Hippocampal formation (tissue), 2 donors: ENCODE measurements at regions not wholly inside any gene's neighbourhood (a gene's known extent, or its start where the extent isn't known, plus 50 kb on each side); places are given as distances from the start of the nearest gene placed in this dataset.
A peak's percentile ranks its signal among the peaks of the same experiment; 100 is the strongest.

Source experiments
- DNase-seq, 2 donors: peaks; one replicate each; lab custom pipeline; 2025; lab: John Stamatoyannopoulos, UW

GRCh38 chr2:6288791-6289190, 576.9 kb downstream of the CMPK2 start:
- DNase-seq = no peak

- DNase-seq = no peak
These were observed 575.3 kb downstream of the CMPK2 start for GRCh38 chr2:6290217-6291015.

DNA sequence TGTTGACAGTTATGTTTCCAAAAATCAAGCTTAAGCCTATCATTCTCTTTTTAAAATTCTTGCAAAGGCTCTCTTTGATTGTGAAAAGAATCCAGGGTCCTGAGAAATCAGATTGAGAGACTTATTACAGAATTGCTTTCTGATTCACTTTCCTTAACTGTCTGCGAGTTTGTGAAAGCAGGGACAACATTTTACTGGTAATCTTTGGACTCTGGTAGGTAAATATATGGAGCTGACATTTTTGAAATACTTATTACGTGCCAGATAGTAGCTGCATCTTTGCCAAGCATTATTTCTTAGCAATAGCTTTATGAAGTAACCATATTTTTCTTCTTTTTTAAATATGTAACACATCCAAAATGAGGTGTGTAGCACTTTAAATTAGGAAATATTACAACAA, 570.9 kb downstream of the CMPK2 start:
- DNase-seq = no peak

DNA sequence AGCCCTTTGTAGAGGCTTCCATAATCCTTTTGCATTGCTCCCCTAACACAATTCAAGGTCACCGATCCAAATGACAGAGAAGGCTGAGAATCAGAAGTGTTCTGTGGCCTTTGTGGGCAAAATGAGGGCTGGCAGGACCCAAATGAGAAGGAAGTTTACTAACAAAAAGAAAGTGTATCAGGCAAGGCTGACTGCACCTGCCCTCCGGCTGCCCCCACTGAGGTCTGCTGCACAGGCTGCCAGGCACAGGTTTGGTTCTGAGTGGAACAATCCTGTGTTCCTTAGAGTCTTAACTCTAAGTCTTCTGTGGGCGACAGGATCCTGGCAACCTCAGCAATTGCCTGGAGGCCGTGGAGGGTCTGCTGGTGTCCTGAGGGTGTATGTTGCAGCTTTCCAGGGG, 568.5 kb downstream of the CMPK2 start:
- DNase-seq = no peak

GRCh38 chr2:6301426-6301825, 564.3 kb downstream of the CMPK2 start:
- DNase-seq = no peak

DNA sequence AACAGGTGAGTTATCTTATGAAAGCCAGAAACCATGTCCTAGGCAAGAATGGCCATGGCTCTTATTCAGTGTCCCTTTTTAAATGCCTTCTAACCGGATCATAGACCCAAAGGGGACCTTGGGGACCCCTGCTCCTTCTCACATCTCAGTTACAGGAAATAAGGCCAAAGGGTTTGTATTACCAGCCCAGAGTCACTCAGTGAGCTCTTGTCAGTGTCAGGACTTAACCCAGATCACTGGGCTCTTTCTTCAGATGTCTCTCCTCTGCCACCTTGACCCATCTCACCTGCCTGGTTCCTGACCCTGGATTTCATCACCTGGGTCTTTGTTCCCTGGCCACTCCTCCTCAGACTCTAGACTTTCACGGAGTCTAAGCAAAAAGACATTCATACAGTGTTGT, 556.7 kb downstream of the CMPK2 start:
- no peak for DNase-seq

GRCh38 chr2:6309415-6310255, 556.1 kb downstream of the CMPK2 start:
- DNase-seq = no peak

DNA sequence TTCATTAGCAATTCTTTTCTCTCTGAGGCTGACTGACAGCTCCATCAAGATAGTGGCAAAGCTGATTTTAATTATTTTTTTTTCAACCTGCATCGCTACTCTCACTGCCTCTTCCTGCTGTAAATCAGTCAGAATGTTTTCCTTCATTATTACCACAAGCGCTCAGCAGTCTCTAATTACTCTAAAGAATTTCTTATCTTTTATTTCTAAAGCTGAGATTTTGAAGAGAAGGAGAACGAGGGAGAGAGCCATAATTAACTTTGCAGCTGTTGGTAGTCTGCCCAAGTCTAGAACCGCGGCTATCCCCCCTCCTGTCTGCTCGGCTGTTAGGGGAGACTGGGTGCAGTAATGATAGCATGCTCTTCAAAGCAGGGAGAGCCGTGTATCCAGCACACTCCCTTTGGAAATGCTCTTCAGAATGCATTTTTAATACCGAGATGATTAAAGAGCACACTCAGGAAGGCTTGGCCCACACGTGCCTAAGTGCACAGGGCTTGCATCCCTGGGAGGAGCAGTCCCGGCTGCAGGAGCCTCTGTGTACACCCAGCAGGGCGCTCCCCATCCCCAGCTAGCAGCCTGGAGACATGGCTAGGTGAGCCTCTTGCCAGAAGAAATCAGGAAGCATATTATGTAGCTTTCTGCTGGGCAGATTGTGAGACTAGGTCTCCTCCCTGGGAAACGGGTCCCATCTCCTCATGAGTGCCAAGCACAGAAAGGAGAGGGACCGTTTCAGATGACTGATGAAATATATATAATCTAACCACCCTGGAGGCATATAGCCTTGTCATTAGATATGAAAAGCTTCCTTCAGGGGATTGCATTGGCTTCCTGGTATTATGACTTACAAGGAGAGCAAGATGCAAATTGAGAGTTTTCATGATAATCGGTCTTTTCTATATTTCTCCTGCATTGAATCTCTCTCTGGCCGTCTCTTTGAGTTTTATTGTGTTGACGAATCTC, 555.2 kb downstream of the CMPK2 start:
- DNase-seq = no peak

- DNase-seq = no peak
These were observed 553.3 kb downstream of the CMPK2 start for GRCh38 chr2:6312367-6312766.

GRCh38 chr2:6314218-6314960, 551.3 kb downstream of the CMPK2 start:
- no peak for DNase-seq

DNA sequence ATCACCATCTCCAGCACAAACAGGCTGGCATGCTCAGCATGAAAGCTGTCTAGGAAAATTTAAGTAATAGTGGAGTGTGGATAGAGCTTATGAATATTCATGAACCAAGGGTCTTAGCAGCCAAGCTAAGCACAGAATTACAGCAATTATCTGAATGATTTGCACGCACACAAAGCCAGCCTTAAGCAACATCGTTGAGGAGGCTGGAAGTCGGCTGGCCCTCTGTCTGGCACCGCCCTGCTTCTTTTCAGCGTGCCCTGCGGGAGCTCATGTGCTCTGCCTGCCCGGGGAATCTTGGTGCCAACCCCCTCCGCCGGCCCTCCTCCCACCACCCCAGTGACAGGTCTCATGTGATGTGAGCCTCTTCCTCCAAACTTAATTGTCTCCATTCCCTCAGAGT, 540.1 kb downstream of the CMPK2 start:
- DNase-seq = no peak

- no peak for DNase-seq
These were observed 538.7 kb downstream of the CMPK2 start for GRCh38 chr2:6326958-6327357.

- no peak for DNase-seq
These were observed 528.8 kb downstream of the CMPK2 start for GRCh38 chr2:6336752-6337471.

GRCh38 chr2:6337472-6337820, 528.3 kb downstream of the CMPK2 start:
- DNase-seq = no peak

DNA sequence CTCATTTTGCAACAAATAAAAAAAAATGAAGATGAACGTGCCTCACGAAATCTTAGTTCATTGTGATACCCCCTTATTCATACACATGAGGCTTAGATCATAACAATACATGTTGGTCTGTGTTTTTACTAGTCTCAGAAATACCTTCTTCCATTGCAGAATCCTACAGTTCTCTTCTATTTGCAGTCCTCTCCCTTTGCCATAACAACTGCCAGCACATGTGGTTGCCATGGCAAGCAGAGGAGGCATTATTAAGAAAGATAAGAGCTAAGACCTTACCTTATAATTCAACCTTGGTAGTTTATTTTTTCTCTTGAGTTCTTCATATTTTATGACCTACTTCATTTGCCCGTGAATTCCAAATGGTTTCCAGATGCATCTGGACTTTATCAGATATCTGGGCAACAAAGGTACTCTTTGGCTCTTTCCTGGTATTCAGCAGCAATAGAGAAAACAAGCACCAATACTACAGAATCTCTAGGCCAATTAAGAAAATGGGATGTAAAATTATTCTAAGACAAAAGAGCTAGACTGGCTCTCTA, 524.0 kb downstream of the CMPK2 start:
- DNase-seq = no peak

GRCh38 chr2:6342273-6342920, 523.3 kb downstream of the CMPK2 start:
- no peak for DNase-seq

DNA sequence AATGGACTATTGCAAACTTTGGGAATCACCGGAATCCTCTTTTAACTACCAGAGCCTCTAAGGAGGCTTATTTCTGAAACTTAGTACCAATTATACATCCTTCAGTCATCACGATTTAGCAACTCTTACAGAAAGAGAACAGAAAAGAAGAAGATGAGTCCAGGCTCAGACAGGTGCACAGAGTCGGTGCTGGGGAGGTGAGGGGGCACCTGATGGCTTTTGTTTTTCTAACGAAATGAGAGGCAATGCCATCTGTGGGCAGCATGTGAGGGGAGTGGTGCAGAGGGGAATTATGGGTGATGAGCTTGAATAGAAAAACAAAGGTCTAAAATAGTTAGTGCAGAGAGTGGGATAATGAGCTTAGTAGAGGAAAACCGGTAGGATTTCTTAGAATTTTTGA, 522.6 kb downstream of the CMPK2 start:
- no peak for DNase-seq

DNA sequence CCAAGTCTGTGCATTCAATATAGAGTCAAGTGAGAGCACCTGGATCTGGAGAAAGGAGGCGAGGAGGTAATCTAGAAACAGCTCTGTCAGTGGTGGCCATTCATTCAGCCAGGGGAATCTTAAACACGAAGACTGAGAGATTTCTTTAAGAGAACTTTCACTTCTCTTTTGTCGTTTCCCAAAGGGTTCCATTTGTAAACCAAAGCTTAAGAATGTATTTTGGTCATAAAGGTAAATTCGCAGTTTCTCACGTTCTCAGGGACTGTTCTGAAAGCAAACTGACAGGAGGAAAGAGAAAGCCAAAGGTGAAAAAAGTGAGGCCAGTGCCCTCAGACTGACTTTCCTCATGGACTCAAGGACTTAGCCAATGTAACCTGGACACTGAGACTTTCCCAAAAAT, 513.5 kb downstream of the CMPK2 start:
- no peak for DNase-seq

DNA sequence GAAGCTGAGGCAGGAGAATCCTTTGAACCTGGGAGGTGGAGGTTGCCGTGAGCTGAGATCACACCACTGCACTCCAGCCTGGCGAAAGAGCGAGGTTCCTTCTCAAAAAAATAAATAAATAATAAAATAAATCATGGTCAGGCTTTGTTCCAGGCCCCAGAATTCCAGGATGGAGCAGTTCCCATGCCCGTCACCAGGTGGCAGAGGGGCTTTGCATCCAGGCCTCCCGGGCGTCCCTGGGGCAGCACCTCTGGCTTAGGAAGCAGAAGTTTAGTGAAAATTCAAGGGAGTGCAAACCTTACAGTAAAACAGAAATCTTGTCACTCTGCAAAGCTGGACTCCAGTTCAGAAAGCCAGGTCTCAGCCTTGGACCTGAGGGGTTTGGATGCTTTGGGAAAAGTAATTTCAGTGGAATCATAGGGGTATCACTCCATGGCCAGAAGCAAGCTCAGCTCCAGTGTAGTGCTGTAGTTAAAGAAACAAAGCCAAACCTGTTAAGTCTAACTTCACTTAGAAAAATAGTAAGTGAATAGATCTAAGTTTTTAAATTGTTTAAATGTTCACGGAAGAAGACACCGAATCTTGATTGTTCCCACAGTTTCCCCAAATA, 512.7 kb downstream of the CMPK2 start:
- DNase-seq = peak in 1 of 2 donors; percentile 21

DNA sequence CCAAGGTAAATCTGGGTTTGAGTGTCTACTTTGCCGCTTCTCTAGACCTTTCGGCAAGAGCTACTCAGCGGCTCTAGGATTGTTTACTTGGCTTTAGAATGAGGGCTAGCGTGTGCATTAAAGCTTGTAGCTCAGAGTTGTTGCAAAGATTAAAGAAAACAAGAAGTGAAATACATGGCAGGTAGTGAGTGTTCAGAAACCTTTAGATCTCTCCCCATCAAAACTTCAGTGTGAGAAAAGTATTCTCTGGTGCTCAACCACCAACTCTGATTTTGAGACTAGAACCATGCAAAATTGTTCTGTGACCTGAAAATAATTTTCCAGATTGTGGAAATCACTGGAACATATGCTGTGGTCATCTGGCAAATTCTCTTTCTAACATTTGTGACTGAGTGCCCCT, 512.0 kb downstream of the CMPK2 start:
- DNase-seq = no peak
